ENCODE measurements at regions not wholly inside any gene's neighbourhood (a gene's known extent, or its start where the extent isn't known, plus 50 kb on each side); places are given as distances from the start of the nearest gene placed in this dataset.

DNA sequence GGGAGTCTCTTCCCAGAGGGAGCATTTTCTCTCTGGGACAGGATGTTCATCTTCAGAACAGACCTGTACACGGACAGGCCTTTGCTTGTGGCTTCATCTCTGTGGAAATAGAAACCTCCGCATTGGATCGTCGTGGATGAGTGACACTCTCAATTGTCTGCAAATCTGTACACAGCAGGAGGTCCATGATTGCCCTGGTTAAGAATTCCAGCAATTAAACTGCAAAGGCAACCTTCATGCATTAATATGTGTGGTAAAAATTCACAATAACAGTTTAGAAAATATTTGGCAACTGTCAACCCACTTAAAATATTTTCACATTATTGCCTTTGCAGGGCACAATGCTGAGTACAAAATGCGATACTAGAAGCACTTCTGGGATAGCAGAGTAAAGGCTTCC is 149.8 kb upstream of the SFSWAP start:
- TF ChIP-seq, protein P1, sequence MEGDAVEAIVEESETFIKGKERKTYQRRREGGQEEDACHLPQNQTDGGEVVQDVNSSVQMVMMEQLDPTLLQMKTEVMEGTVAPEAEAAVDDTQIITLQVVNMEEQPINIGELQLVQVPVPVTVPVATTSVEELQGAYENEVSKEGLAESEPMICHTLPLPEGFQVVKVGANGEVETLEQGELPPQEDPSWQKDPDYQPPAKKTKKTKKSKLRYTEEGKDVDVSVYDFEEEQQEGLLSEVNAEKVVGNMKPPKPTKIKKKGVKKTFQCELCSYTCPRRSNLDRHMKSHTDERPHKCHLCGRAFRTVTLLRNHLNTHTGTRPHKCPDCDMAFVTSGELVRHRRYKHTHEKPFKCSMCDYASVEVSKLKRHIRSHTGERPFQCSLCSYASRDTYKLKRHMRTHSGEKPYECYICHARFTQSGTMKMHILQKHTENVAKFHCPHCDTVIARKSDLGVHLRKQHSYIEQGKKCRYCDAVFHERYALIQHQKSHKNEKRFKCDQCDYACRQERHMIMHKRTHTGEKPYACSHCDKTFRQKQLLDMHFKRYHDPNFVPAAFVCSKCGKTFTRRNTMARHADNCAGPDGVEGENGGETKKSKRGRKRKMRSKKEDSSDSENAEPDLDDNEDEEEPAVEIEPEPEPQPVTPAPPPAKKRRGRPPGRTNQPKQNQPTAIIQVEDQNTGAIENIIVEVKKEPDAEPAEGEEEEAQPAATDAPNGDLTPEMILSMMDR (IDR thresholded peaks at IDR 0.05), result no peak
- no peak for TF ChIP-seq POLR2A (IDR thresholded peaks at IDR 0.05)

Data from lower leg skin (tissue), 3 donors.